HG03460 (cell line): ENCODE measurements at regions not wholly inside any gene's neighbourhood (a gene's known extent, or its start where the extent isn't known, plus 50 kb on each side); places are given as distances from the start of the nearest gene placed in this dataset.

ENCODE experiments used
- ATAC-seq: cut with Tn5 transposase; IDR thresholded peaks from one replicate; pipeline ENCODE4 v1.9.1; 2021; ENCODE audit not compliant: unreplicated experiment

DNA sequence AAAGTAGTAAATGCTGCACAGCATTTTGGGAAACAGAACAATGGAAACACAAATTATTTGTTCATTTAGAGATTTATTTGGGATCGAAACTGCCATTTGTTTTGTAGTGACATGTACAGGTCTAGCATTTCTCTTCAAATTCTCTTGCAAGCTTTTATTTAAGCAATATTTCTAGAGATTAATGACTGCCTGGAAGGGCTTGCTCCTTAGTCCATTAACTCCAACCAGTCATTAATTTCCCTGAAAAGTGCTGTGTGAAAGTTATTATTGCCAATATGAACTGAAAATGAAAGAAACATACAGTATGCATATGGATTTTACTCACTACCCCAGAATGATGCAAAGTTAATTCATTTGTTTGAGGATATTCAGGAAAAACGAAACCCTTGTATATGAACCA is 1349.6 kb upstream of the FLRT2 start:
- no peak for ATAC-seq

DNA sequence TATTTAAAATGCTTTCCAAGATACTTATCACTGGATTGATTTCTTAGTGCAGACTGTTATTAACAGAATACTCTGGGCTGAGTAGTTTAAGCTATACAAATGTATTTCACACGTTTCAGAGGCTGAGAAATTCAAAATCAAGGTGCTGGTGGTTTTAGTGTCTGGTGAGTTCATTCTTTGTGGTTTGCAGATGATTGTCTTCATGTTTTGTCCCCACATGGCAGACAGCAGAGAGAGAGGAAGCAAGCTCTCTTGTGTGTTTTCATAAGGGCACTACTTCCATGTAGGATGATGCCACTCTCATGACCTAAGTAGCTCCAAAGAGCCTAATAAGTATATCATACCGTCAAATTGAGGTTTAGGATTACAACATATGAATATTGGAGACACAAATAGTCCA is 1348.9 kb upstream of the FLRT2 start:
- ATAC-seq: no peak

DNA sequence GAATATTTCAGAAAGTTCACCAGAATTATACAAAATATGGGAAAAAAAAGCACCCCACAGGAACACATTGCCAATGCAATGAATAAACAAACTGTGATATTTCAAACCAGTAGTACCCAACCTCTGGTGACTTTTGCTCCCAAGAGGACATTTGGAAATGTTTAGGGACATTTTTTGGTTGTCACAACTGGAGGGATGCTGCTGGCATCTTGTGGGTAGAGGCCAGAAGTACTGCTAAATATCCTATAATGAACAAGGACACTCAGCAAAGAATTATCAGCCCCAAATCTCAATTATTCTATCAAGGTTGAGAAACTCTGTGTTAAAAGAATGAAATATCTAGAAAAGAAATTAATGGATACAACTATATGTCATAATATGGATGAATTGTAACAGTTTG is 1334.4 kb upstream of the FLRT2 start:
- no peak for ATAC-seq

DNA sequence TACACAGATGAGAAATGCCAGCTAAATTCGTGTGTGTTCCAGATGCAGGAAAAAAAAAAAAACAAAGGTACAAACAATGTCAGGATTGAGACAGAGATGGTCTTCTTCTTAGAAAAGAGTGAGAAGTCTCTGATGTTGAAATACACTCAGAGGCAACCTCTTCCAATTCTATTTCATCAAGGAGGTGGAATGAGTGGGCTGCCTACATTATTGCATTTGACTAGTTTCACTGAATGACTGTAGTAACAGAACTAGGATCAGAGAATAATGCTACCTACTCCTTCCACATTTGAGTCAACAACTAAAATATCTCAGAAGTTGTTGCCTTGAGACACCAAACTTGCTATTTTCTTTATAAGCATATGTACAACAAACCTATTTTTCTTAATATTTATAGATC is 1332.2 kb upstream of the FLRT2 start:
- no peak for ATAC-seq

DNA sequence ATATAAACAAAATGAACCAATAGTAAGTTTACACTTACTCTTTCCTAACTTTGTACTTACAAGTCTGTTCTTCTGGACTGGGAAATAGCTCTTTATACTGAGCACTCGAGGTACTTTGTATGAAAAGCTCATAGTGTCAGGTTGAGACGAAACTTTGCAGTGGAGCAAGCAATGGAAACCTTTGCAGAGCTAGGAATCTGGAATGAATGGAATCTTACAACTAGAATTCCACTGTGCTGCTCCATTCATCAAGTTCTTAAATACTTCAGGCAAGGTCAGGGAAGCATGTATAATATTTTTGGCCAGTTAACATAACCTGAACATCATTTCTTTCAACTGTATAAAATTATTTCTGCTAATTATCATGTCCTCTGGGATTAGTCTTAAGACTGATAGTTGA is 1327.5 kb upstream of the FLRT2 start:
- ATAC-seq: no peak

DNA sequence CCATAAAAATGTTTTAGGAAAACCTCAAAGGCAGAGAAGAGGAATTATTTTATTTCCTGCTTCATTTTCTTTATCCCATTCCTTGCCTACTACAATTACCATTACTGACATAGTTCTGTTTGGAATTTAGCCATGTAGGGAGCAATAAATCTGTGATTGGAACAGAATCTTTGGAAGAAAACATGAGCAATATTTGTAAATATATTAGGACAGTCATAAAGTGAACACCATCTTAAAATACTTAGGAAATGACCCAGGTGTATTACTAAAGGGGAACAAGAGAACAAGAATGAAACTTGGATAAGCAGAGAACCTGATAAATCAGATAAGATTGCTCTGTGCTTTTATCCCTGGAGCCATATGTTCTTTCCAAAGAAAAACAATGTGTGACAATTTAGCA is 1326.0 kb upstream of the FLRT2 start:
- no peak for ATAC-seq

DNA sequence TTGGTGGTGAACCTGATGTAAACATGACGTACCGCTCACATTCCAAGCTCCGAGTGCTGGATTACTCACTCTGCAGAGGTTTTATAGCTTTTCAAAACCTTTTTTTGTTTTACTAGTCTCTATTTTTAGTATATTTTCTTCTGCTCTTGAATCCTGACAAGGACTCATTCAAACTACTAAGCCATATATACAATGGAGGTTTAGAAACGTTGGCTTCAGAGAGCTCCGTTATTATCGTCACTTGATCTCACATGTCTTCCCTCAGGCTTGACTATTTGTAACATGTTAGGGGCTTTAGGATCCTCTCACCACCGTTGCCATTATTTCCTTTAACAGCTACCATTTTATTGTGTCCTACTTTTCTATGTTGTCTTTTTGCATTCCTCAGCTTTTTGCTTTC is 1321.5 kb upstream of the FLRT2 start:
- no peak for ATAC-seq

DNA sequence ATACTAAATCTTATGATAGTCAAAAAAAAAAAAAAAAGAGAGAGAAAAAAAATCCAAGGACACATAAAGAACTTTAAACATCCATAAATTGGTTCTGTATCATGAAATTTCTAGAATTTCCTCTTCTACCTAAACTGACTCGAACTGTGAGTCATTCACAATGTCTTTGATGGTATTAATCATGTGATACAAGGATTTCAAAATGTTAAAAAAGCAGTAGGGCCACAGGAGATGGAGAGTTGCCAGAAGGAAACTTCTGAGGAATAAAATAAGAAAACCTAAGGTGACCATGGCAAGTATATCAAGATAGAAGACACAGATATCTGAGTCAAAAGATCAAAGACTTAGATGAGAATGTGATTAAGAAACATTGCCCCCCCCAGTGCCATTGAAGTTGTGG is 1320.9 kb upstream of the FLRT2 start:
- ATAC-seq: no peak

DNA sequence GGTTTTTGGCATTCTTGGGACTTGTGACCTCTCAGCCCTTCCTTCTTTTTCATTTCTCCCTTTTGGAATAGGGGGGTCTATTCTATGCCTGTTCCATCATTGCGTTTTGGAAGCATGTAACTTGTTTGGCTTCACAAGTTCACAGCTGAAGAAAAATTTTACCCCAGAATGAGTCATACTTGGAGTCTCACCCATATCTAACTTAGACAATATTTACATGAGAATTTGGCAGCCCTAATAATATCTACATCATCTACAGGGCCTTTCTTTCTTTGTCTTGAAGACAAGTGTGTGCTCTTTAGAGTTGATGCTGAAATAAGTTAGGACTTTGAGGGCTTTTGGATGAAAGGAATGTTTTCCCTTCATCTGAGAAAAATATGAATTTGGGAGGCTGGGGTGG is 1312.9 kb upstream of the FLRT2 start:
- no peak for ATAC-seq

DNA sequence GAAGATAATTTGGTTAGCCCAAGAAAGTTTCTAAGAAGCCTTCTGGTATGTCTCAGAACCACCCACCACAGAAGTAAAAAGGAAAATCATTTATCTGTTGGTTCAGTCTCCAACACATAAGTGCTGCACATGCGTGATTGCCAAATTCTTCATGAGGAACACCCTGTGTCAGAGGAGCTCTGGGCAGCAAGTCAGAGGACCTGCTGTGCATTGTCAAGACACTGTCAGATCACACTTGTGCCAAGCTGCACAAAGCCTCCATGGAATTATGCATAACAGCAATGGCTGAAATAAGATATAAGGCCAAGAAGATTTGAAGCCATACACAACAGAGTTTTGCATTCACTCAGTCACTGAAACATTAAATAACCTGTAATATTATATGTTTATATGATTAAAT is 1304.7 kb upstream of the FLRT2 start:
- no peak for ATAC-seq

DNA sequence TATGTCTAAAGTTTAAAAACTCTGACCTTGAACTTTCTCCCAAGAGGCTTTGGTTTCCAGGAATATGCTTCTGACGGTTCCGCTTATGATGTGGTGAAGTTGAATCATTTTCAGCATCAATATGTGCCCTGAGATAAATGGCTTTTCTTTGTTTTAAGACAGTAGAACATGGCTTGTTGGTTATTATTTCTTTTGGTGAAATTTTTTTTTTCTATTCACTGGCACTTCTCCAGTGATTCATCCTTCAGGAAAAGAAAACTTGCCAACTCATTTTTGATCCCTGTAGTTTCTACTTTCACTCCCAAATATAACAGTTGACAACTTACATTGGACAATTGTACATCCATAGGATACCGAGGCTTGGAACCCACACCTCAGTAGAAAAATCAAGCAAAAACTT is 1301.2 kb upstream of the FLRT2 start:
- ATAC-seq: no peak

DNA sequence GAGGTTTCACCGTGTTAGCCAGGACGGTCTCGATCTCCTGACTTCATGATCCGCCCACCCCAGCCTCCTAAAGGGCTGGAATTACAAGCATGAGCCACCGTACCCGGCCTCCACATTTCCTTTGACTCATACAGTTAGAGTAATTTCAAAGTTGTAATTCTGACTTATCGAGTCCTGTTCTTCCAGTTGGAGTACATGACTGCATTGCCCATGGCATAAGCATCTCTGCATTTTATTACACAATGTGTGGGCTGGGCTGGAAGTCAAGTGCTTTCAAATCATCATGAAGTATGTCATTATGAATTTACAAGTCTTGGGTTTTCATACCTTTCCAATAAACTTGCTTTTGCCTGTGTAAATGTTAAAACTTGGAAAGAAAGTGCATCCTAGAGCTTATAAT is 1295.7 kb upstream of the FLRT2 start:
- no peak for ATAC-seq

DNA sequence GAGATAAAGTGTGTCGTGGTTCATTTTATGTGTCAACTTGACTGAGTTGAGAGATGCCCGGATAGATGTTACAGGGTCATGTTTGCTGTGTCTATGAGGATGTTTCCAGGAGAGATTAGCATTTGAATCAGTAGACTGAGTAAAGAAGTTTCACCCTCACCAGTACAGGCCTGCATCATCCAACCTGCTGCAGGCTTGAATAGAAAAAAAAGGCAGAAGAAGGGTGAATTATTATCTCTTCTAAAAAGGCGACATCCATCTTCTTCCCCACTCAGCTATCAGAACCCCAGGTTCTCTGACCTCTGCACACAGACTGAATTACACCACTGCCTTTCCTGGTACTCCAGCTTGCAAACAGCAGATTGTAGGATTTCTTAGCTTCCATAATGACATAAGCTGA is 1293.7 kb upstream of the FLRT2 start:
- no peak for ATAC-seq

DNA sequence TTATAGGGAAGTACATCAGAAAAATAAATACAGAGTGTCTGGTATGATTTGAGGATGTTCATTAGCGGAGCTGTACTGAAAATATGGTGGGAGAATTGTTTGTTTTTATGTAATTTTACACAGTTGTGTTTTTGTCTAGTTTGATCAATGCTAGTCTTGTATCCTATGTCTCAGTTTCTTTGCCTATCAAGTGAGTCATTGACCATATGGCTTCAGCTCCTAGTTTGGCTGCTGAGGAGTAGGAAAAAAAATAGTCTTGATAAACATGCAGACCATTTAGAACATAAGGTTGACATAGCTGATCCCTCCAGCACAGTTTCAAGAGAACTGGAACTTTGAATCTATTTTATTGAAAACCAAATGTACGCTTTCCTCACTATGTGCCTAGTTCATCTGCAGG is 1292.1 kb upstream of the FLRT2 start:
- no peak for ATAC-seq

DNA sequence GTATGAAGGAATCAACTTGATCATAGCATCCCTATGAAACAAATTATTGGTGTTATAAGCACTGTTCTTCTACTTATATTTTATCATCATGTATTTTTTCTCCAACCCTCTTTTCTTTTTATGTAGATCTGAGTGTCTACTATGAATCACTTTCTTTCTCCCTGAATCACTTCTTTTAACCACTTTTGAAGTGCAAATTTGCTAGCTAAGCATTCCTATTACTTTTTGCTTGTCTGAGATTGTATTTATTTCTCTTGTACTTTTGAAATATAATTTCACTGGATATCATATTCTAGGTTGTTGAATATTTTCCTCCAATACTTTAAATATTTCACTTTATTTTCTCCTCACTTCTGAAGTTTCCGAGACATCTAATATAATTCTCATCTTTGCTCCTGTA is 1282.3 kb upstream of the FLRT2 start:
- no peak for ATAC-seq

DNA sequence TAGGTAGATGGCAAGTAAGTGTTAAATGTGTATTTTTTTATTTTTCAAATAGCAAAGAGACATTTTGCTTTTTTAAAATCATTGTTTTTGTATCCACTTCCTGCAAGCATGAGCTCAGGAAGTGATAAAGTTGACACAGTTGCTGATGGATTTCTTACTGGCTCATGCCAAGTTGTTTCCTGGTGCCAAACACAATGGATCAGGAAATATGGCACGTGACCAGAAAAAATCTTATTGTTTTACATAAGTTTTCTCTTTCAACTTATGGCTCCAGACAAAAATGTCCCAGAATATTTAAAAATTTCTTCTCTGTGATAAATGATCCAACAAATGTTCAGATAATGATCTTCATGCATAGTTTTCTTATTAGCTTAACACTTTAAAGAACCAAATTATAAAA is 1279.1 kb upstream of the FLRT2 start:
- no peak for ATAC-seq

DNA sequence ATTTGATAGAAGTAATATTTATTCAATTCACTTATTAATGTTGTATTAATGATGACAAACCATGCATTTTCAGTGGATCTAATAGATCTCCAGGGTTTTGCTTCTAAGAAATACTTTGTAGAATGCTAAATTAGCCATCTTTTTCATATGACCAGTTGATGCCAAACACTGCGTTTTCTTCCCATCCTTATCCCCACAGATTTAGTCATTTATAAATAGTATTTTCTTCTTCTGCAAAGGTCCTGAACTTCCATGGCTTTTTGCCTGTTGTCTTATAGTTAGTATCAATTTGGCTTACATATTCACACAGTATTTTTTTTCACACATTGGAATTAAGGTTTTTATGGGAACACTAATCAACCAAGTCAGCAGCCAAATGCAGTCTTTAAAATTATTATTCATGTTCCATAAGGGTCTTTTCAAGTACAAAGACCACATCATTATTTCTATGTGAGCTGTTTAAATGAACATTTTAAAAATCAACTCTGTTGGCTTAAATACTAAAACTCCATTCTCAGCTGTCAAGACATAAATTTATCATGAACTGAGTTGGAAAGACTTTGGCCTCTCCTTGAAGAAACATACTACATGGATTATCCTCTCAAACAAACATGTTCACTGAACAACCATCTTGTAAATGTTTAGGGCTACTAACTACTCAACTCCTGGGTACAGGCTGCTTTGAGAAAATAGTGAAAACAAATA is 1278.4 kb upstream of the FLRT2 start:
- no peak for ATAC-seq

DNA sequence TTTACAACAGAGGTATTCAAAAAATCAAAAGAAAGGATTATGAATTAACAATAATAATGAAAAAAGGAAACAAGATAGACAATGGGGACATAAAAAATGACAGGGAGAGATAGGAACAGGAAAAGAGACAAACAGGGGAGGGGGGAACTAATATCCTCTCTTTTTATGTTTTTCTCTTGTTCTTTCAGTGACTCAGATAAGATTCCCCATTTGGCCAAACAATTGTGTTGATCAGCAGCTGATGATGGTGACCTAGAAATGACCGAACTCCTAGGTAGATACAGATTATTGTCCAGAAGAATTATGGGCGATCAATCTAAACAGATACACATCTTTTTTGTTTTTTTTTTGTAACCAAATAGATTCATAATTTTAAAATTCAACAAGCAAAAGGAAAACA is 1277.2 kb upstream of the FLRT2 start:
- no peak for ATAC-seq

DNA sequence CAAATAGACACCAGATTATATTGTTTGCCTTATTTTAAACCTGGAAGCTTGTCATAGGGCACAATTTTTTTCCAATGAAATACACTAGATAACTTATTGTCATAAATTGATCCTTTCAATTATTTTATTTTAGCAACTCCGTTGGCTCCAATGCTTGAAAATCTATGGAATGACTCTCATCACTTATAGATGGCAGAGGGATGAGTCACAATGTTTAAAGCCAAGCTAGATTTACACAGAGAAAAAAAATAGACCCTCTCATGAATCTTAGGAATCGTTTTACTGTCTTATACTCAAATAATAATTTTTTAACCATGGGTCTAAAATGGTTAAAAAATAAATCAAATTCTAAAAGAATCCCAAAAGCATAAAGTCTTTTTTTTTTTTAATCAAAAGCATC is 1276.6 kb upstream of the FLRT2 start:
- no peak for ATAC-seq

DNA sequence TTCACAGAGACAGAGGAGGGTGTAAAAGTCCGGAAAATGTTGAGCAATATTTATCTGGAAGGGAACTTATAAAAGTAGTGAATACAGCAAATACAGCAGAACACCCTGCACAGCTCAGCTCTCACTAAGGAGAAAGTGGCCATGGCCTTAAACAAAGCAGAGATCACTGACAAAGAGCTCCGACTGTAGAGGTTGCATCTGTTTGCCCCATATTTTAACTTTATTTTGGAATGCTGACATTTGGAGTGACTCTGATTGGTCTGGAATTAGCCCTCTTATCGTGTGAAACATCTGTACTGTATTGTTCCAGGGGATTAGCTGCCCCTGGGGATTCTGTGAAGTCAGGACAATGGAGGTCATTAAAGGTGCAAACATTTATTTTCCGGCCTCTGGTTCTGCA is 1275.7 kb upstream of the FLRT2 start:
- no peak for ATAC-seq

DNA sequence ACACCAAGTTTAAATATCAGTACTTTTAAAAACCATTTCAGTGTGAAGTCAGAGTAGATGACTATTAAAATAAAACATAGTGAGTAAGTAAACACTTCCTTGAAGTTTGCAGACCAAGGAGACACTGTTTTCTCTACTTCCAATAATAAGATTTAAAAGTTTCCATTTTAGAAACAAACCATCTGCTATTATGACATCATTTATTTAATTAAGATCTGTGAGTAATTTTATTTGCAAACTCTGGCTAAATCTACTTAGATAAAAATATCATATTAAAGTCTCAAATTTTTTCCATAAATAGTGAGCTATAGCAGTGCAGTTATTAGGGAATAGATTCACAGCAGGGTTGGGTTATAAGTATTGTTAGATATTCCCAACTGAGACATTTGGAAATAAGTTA is 1267.0 kb upstream of the FLRT2 start:
- ATAC-seq: no peak

DNA sequence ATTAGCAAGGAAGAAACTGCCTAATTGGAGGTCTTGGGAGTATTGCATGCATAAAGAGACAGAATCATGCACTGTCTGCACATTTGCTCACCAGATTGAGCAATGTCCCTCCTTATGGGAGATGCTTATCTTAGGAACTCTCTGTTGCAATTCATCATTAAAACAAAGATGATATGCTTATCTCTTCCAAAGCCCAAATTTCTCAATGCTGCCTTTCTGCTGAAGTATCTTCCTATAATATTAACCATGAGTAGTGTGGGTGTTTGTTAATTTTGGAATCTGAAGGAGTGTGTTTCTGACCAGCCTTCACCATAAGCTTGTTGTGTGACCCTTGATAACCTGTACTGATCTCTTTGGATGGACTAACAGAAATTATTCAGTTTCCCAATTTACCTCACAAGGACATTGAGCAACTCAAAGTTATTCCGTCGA is 1257.6 kb upstream of the FLRT2 start:
- no peak for ATAC-seq

DNA sequence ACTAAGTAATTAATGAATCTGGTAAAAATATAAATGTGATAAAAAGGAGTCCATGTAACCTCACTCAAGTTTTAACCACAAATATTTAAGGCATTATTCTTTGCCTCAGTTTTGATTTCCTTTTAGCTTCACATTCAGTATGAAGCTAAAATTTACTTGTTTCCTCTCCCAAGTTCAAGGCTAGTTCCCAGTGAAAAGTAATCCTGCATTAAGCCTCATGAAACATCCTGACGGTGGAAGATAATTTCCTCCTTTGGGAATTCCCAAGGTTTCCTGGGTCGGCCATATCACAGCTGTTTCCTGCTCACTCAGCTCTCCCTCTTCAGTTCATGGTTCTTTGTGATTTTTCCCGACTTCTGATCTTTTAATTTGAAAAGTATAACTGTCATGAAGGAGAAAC is 1256.8 kb upstream of the FLRT2 start:
- no peak for ATAC-seq

DNA sequence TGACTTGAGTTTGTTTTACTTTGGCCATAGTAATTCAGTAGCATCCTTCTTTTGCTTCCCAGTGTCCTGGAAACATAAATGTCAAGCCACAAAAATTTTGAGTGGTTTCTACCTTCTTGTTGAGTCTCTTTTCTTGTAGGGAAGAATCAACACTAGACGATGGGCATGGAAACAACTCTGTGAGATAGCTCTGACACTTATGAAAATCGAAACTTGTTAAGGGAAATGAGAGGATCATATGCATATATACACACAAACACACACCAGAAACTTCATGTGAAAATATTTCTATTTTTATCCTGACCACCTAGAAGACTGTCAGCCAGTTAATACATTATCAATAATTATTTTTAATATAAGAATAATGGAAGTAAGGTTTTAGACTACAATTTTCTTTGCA is 1247.3 kb upstream of the FLRT2 start:
- ATAC-seq: no peak
